ENCODE measurements at regions not wholly inside any gene's neighbourhood (a gene's known extent, or its start where the extent isn't known, plus 50 kb on each side); places are given as distances from the start of the nearest gene placed in this dataset.

- FAIRE-seq: no peak
These were observed 153.9 kb upstream of the TIAM1 start for GRCh38 chr21:31497914-31498313.

DNA sequence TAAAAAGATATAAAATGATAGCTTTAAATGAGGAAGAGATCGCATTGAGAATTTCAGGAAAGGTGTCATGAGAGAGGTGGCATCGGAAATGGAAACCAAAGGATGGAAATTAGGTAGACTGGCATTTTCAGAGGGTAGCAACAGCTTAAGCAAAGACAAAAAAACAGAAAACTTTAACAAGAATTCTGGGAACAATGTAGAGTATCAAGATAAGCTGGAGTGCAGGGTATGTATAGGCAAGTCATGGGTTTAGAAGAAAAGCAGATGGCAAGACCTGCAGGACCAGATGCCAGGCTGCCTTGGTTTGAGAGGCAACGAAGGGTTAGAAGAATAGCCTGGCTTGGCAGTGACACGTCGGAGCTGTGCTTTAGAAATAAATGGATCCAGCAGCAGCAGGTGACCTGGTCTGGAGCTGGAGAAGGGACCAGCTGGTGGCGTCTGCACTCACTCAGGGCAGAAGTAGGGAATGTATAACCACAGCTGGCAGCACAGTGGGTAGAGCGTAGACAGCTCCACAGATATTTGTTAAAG is 149.4 kb upstream of the TIAM1 start:
- FAIRE-seq: no peak

DNA sequence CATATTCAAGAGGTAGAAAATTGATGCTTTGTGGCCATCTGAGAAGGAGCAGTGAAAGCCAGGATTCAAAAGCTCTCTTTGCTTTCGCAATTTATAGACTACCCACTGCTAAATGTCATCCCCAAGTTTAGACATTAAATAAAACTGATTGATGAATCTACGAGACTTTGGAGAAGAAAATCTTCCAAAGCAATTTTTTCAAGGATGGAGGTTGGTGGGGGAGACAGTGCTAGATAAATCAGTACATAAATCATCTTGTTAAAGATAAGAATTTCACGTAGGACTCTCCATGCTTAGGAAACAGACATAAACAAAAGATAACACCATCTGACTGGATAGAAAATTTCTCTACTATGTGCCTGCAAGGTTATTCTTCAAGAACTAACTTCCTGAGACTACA is 147.6 kb upstream of the TIAM1 start:
- FAIRE-seq: no peak

DNA sequence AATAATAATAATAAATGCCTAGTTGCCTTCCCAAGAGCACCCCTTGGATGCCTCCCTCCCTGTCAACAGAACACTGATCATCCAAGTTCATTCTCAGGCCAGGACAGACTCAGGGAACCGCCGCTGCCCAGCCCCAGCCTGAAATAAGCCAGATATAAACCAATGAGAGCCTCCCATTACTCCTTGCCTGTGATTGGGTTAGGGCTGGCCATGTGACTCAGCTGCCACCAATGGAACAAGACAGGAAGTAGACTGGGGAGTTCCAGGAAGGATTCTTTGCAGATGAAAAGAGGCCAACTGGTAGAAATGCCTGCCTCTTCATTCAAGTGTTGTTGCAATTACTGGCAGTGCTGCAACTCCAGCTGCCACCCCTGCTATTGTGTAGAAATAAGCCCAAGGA is 146.4 kb upstream of the TIAM1 start:
- FAIRE-seq: no peak

- no peak for FAIRE-seq
These were observed 145.7 kb upstream of the TIAM1 start for GRCh38 chr21:31489726-31490125.

DNA sequence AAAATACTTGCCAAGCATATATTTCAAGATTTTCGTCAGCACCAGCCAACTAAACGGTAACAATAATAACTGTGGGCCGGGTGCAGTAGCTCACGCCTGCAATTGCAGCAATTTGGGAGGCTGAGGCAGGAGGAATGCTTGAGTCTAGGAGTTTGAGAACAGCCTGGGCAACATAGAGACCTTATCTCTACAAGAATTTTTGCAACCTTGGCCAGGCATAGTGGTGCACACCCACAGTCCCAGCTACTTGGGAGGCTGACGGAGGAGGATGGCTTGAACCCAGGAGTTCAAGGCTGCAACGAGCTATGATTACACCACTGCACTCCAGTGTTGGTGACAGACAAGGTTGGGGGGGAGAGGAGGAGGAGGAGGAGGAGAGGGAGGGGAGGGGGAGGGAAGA is 145.0 kb upstream of the TIAM1 start:
- no peak for FAIRE-seq

- FAIRE-seq: no peak
These were observed 140.2 kb upstream of the TIAM1 start for GRCh38 chr21:31484219-31484618.

DNA sequence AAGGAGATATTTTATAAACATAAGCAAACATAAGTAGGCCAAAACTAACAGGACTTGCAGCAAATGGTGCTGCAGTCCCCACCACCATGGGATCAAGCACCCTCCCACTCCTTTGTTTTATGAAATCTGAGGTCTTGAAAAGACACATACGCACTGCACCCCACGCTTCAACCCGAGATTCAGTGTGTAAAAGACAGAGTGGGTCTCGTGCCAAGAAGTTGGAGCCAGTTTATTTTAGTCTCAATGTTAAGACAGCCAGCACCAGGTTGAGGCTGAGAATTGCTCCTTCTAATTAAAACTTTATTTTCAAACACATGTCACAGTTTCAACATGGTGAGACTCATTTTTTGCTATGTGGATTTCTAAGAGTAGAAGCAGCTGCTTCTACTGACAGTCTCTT is 139.1 kb upstream of the TIAM1 start:
- FAIRE-seq: no peak

DNA sequence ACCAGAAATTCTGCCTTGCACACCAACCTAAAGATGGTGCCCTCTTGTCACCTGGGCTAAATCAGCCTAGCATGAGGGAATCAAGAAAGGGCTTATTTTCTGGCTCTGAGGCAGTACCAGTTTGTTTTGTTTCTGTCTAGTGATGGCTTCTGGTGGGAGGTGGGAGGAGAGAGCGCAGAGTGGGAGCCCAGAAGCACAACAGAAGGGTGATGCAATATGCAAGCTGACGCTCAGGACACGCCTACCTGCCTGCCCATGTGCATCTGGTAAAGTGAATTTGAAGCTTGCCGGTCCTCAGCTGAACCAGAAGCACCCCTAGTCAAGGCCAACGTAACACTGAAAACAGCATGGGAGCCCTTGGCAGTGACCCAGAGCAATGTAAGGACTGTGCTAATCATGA is 138.4 kb upstream of the TIAM1 start:
- no peak for FAIRE-seq

- FAIRE-seq: no peak
These were observed 136.2 kb upstream of the TIAM1 start for GRCh38 chr21:31480228-31480627.

- FAIRE-seq: no peak
These were observed 135.7 kb upstream of the TIAM1 start for GRCh38 chr21:31479714-31480113.

DNA sequence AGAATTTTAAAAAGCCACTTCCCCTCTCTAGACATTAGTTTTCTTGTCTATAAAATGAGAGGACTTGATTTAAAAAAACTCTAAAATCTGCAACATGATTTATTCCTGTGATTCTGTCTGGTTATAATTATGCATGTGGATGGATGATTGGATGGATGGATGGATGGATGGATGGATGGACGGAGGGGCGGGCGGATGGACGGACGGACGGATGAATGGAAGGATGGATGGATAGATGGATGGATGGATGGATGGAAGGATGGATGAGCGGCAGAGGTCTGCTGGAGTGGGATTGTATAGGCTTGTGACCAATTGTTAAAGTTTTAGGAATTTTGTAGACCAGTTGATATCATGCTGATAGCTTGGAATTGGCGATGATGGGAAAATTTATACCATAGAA is 135.2 kb upstream of the TIAM1 start:
- no peak for FAIRE-seq

- FAIRE-seq: no peak
These were observed 132.4 kb upstream of the TIAM1 start for GRCh38 chr21:31476263-31477022.

DNA sequence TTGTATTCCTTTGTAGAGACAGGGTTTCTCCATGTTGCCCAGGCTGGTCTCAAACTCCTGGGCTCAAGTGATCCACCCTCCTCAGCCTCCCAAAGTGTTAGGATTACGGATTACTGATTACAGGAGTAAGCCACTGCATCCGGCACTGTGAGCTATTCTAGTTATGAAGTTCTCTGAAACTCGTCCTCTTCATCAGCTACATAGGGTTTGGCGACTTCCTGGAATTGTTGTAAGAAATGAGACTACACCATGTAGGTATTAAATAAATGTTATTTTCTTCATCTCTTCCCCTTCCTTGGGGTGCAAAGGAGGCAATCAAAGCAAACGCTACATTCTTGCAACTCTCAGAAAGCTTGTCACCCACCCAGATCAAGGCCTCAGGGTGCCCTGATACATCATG is 131.2 kb upstream of the TIAM1 start:
- FAIRE-seq: no peak

GRCh38 chr21:31473685-31474345 is 129.8 kb upstream of the TIAM1 start:
- no peak for FAIRE-seq

DNA sequence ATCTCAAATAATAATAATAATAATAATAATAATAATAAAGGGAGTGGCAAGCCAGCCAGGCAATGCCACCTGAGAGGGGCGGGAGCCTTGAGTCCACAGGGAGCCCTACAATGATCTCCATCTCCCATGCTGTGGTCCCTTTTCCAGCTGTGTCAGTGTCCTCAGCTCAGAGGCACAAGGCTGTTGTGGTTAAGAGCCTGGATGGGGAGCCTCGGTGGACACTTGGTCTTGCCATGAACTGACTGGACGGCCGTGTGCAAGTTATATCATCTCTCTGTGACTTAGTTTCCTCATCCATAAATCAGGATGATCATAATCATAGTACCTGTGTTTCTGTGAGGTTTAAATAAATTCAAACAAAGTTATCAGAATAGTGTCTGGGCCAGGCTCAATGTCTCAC is 127.8 kb upstream of the TIAM1 start:
- FAIRE-seq: no peak

GRCh38 chr21:31470896-31471694 is 127.0 kb upstream of the TIAM1 start:
- FAIRE-seq: no peak

GRCh38 chr21:31460980-31461379 is 116.9 kb upstream of the TIAM1 start:
- no peak for FAIRE-seq

DNA sequence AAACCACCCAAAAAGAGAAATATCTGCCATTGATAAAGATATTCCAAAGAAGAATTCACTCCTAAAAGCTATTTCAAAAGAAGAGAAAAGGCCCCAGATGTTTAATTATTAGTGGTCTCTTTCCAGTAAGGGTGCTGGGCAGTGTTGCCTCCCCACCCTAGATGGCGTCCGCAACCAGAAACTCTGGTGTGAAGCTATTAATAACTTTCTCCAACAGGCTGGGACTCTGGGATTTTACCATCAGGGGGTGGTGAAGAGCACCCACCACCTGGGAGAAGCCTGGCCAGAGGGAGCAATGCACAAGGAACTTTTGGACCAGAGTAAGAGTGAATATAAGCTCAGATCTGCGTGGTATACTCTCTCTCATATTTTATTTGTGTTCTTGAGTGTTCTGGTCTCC is 115.4 kb upstream of the TIAM1 start:
- FAIRE-seq: no peak

GRCh38 chr21:31457675-31458074 is 113.6 kb upstream of the TIAM1 start:
- no peak for FAIRE-seq

- FAIRE-seq: no peak
These were observed 112.1 kb upstream of the TIAM1 start for GRCh38 chr21:31456201-31456600.

- no peak for FAIRE-seq
These were observed 111.4 kb upstream of the TIAM1 start for GRCh38 chr21:31455506-31455905.

DNA sequence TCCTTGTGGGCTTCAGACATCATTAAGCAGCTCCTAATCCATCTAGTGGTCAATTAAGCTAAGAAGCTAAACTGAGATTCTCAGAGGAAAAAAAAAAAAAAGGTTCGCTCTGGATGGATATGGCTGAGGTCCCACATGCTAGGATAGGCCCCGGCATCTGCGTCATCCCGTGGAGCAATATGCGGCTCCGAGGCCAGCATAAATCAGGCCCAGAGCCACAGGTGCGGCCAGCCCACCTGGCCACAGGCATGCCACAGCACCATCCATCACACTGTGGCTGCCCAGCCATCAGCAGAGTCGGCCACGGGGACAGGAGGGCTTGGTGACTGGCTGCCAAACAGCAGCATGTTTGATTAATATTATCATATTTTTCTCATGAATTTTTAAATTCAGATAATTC is 106.9 kb upstream of the TIAM1 start:
- FAIRE-seq: no peak

Data from endometrium (tissue), 2 donors.